Left ventricle myocardium inferior (tissue), 1 donor: ENCODE measurements at regions not wholly inside any gene's neighbourhood (a gene's known extent, or its start where the extent isn't known, plus 50 kb on each side); places are given as distances from the start of the nearest gene placed in this dataset.
"Not testable (repeated sequence)": the region's sequence is repeated elsewhere in the genome, so short reads cannot be mapped to it uniquely, and the experiment has no call there.

Experiments
- DNase-seq: peaks from one replicate; pipeline ENCODE4 v3.0.0-alpha.2; 2020
- H3K27ac ChIP-seq: fragments of 200-600 bp; replicated peaks from 2 replicates; pipeline ENCODE4 v1.8.0; 2021
- H3K27me3 ChIP-seq: fragments of 200-600 bp; 2 replicates; pipeline ENCODE4 v1.8.0; 2021; ENCODE audit warnings: low read depth
- H3K36me3 ChIP-seq: fragments of 200-600 bp; 2 replicates; pipeline ENCODE4 v1.8.0; 2021
- H3K4me1 ChIP-seq: fragments of 200-600 bp; 2 replicates; pipeline ENCODE4 v1.8.0; 2021
- H3K4me3 ChIP-seq: fragments of 200-600 bp; 2 replicates; pipeline ENCODE4 v1.8.0; 2021; ENCODE audit warnings: mild to moderate bottlenecking, moderate library complexity
- H3K9me3 ChIP-seq: fragments of 200-600 bp; replicated peaks from 2 replicates; pipeline ENCODE4 v1.8.0; 2021
- intact Hi-C: fragments of 100-400 bp; cut with micrococcal nuclease; formaldehyde crosslinking; loops from one replicate; pipeline ENCODE4 v1.11.0; 2022
- TF ChIP-seq, protein P1 (sequence below): fragments of 200-600 bp; IDR thresholded peaks from 2 replicates; pipeline ENCODE4 v1.8.0; 2021; ENCODE audit warnings: antibody characterized with exemption, mild to moderate bottlenecking, borderline replicate concordance
- donor health status: DM: no; HTN: yes; CAD: no; lungs with severe emphysema.

DNA sequence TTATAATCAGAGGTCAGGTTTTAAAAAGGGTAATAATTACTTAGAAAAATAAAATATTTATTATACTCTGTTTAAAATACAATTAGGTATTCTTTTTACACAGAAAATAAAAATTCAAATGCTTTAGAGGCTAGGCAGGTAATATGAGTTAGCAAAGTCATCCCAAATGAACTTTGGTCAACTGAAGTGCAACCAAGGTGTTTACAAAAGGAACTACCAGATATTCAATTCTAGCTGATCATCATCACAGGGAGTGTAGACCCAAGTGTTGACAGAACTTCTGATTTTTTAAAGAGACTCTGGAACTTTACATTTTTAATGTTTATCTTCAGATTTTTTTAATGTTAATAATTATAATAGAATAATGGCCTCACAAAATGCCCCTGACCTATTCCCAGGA, 59.3 kb upstream of the COL5A2 start:
- TF ChIP-seq, protein P1, sequence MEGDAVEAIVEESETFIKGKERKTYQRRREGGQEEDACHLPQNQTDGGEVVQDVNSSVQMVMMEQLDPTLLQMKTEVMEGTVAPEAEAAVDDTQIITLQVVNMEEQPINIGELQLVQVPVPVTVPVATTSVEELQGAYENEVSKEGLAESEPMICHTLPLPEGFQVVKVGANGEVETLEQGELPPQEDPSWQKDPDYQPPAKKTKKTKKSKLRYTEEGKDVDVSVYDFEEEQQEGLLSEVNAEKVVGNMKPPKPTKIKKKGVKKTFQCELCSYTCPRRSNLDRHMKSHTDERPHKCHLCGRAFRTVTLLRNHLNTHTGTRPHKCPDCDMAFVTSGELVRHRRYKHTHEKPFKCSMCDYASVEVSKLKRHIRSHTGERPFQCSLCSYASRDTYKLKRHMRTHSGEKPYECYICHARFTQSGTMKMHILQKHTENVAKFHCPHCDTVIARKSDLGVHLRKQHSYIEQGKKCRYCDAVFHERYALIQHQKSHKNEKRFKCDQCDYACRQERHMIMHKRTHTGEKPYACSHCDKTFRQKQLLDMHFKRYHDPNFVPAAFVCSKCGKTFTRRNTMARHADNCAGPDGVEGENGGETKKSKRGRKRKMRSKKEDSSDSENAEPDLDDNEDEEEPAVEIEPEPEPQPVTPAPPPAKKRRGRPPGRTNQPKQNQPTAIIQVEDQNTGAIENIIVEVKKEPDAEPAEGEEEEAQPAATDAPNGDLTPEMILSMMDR: no peak
- Histone ChIP-seq H3K27me3 (no peaks in the 10 kb centered on the region), H3K9me3 (peaks cover 6% of the 10 kb centered on the region), H3K4me1 (no peaks in the 10 kb centered on the region), H3K36me3 (no peaks in the 10 kb centered on the region), H3K27ac (no peak overlapping the region), H3K4me3 (no peak overlapping the region)
- no peak for DNase-seq
- intact Hi-C loops: no loop called here

DNA sequence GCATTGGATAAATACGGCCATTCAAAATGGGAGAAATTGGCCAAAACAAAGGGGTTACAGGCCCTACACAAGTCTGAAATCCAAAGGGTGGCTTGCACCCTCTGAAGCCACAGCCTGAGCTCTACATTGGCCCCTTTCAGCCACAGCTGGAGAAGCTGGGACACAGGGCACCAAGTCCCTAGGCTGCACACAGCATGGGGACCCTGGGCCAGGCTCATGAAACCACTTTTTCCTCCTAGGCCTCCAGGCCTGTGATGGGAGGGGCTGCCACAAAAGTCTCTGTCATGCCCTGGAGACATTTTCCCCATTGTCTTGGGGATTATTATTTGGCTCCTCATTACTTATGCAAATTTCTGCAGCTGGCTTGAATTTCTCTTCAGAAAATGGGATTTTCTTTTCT, 64.3 kb upstream of the COL5A2 start:
- intact Hi-C loops: not testable (repeated sequence)

DNA sequence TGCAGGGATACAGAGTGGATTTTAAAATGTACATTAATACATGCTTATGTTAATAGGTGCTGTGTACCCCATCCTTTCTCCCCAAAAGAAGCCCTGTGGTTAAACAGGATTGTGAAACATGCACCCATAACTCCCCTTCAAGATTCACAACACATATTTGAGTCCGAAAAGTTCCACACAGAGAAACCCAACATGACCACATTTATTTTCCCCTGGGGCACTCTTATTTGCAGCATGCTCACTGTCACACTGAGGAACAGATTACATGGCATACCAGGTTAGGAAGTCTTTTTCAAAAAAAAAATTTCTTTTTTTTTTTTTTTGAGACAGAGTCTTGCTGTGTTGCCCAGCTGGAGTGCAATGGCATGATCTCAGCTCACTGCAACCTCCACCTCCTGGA, 67.7 kb upstream of the COL5A2 start:
- intact Hi-C loops: no loop called here
- peaks cover 10% of the 10 kb centered on the region for H3K9me3 ChIP-seq
- TF ChIP-seq, protein P1: no peak
- no peak overlapping the region for H3K27ac ChIP-seq
- no peaks in the 10 kb centered on the region for H3K27me3 ChIP-seq
- H3K4me1 ChIP-seq: peaks cover 13% of the 10 kb centered on the region
- H3K36me3 ChIP-seq: no peaks in the 10 kb centered on the region
- no peak overlapping the region for H3K4me3 ChIP-seq
- DNase-seq: no peak

More for the DNA sequence above, 64.3 kb upstream of the COL5A2 start:
- not testable (repeated sequence) for H3K4me1 ChIP-seq, H3K27ac ChIP-seq, DNase-seq, H3K27me3 ChIP-seq, H3K4me3 ChIP-seq, H3K36me3 ChIP-seq
- peaks cover 10% of the 10 kb centered on the region for H3K9me3 ChIP-seq

DNA sequence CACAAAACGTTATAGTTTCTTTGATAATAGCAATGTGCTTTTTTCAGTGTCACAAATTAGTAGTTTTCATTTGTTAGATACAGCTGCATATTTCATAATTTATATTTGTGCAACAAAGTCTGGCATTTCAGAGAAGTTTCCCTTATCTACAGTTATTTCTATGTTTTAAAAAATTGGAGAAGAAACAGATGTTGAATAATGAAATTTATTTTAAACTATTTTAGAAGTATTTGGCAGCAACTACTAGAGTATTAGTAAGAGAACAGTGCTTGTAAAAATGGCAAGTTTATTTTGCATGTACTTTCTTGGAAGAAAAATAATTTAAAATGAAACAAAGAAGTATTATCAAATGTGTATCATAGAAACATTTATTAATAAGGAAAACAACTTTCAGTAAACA, 68.6 kb upstream of the COL5A2 start:
- TF ChIP-seq, protein P1: no peak
- Histone ChIP-seq H3K4me3 (no peak overlapping the region), H3K27me3 (no peaks in the 10 kb centered on the region), H3K9me3 (peaks cover 10% of the 10 kb centered on the region), H3K27ac (peak overlapping the region; percentile 39), H3K4me1 (peaks cover 13% of the 10 kb centered on the region), H3K36me3 (no peaks in the 10 kb centered on the region)
- intact Hi-C loops: no loop called here
- no peak for DNase-seq

DNA sequence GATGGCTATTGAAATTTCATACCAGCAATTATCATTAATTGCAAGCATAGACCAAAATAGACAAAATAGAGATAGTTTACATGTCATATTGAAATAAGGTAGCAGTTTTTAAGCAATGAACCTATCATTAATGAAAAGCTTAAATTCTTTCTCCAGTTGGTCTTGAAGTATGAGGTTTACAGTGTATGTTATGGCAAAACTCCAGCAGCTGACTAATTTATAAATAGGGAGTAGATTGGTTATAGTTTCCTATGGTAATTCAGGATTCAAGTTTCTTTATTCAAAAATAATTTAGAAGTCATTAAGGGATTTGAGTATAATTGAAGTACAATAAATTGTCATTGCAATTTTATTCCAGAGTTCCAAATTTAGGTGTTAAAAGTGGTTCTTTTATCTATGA, 69.6 kb upstream of the COL5A2 start:
- peaks cover 2% of the 10 kb centered on the region for H3K9me3 ChIP-seq
- DNase-seq: no peak
- H3K4me1 ChIP-seq: peaks cover 13% of the 10 kb centered on the region
- TF ChIP-seq, protein P1: no peak
- no peaks in the 10 kb centered on the region for H3K36me3 ChIP-seq
- H3K27me3 ChIP-seq: no peaks in the 10 kb centered on the region
- H3K27ac ChIP-seq: no peak overlapping the region
- no peak overlapping the region for H3K4me3 ChIP-seq
- intact Hi-C loops: no loop called here

DNA sequence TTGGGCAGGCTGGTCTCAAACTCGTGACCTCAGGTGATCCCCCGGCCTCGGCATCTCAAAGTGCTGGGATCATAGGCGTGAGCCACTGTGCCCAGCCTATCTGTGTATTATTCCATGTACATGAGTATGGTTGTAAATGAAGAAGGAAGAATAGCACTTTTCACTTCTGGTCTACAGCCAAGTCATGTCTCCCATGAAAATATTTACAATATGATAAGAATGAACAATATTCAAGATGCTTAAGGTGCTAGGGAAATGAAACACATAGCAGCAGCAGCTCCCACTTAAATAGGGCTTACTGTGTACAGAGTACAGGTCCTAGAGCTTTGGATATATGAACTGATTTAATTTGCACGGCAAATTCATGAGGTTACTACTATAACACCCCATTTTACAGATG, 70.3 kb upstream of the COL5A2 start:
- TF ChIP-seq, protein P1: no peak

More for the DNA sequence above, 70.3 kb upstream of the COL5A2 start:
- Histone ChIP-seq H3K27me3 (no peaks in the 10 kb centered on the region), H3K9me3 (no peaks in the 10 kb centered on the region), H3K4me3 (no peak overlapping the region), H3K36me3 (no peaks in the 10 kb centered on the region), H3K27ac (no peak overlapping the region), H3K4me1 (peaks cover 13% of the 10 kb centered on the region)
- DNase-seq: no peak
- intact Hi-C loops: no loop called here
